Esophagus muscularis mucosa (tissue), 4 donors: ENCODE measurements at regions not wholly inside any gene's neighbourhood (a gene's known extent, or its start where the extent isn't known, plus 50 kb on each side); places are given as distances from the start of the nearest gene placed in this dataset.

Experiments
- EP300 ChIP-seq: sonication (generic); formaldehyde crosslinking; IDR thresholded peaks from one replicate; pipeline ENCODE4 v1.6.1; 2017; ENCODE audit warnings: antibody characterized with exemption
- POLR2A ChIP-seq: fragments of 450-650 bp; IDR thresholded peaks from one replicate; pipeline ENCODE4 v1.6.1; 2017; ENCODE audit warnings: antibody characterized with exemption, moderate library complexity, mild to moderate bottlenecking, low read depth
- POLR2AphosphoS5 ChIP-seq, 2 donors: sonication (generic); formaldehyde crosslinking; IDR thresholded peaks; one replicate each; pipeline ENCODE4 v1.6.1; 2017; ENCODE audit warnings: antibody characterized with exemption in 2 of 2
- TF ChIP-seq, protein P1 (sequence below), 3 experiments: fragments of 200-600 bp in 2 of 3; fragments of 450-650 bp in 1 of 3; sonication (generic) in 2 of 3; IDR thresholded peaks; one replicate each; pipeline ENCODE4 v1.5.1; 2017 to 2019; ENCODE audit warnings: antibody characterized with exemption in 3 of 3, mild to moderate bottlenecking in 2 of 3, moderate library complexity in 1 of 3

DNA sequence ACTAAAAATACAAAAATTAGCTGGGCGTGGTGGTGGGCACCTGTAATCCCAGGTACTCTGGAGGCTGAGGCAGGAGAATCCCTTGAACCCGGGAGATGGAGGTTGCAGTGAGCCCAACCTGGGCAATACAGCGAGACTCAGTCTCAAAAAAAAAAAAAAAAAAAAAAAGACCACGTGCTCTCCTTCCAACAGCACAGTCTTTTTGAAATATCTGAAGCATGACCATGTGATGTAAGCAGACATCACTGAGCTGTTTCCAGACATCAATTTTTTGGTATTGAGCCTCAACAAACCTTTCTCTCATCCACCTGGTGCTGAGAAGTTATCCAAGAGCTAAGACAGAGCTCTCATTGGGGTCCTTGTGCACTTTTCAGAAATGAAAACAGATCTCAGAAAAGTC, 249.2 kb downstream of the FOXA2 start:
- TF ChIP-seq, protein P1, sequence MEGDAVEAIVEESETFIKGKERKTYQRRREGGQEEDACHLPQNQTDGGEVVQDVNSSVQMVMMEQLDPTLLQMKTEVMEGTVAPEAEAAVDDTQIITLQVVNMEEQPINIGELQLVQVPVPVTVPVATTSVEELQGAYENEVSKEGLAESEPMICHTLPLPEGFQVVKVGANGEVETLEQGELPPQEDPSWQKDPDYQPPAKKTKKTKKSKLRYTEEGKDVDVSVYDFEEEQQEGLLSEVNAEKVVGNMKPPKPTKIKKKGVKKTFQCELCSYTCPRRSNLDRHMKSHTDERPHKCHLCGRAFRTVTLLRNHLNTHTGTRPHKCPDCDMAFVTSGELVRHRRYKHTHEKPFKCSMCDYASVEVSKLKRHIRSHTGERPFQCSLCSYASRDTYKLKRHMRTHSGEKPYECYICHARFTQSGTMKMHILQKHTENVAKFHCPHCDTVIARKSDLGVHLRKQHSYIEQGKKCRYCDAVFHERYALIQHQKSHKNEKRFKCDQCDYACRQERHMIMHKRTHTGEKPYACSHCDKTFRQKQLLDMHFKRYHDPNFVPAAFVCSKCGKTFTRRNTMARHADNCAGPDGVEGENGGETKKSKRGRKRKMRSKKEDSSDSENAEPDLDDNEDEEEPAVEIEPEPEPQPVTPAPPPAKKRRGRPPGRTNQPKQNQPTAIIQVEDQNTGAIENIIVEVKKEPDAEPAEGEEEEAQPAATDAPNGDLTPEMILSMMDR (IDR thresholded peaks at IDR 0.05) = no peak
- TF ChIP-seq POLR2AphosphoS5 (IDR thresholded peaks at IDR 0.05) (no peak), POLR2A (no peak), EP300 (no peak)
